ENCODE measurements at regions not wholly inside any gene's neighbourhood (a gene's known extent, or its start where the extent isn't known, plus 50 kb on each side); places are given as distances from the start of the nearest gene placed in this dataset.
"Not testable (repeated sequence)": the region's sequence is repeated elsewhere in the genome, so short reads cannot be mapped to it uniquely, and the experiment has no call there.

DNA sequence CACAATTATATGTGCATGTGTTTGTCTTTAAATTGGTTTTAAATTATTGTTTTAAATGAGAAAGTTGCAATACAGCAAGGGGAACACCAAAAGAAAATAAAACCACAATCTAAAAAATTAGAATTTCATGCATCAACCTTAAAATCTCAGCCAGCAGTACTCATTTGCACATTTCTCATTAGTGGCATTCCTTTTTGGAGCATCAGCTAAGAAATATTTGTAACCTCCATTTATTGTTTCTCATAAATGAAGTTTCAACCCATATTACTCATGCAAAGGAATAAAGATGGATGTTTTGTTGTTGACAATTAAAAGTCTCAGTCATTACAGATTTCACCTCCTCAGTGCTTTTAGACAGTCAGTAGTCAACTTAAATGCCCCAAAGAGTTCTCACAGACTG, 160.1 kb downstream of the TBX15 start:
- no peak for DNase-seq (ENCODE audit: low read depth)

DNA sequence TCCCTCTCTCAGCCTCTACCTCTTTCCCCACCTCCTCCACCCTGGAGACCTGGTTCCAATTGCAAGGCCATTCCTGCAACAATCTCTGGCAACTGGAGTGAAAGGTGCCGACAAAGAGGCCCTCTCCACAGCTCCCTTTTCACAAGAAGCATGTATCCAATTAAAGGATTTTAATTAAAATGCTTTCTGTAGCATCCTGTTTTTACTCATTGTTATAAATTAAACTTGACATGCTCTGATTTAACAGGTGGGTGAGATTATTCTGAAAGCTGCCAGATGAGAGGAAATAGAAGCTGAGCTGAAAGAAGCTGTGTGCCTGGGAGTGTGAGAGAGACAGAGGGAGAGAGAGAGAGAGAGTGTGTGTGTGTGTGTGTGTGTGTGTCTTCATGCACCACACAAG, 160.5 kb downstream of the TBX15 start:
- DNase-seq (ENCODE audit: low read depth), result no peak

DNA sequence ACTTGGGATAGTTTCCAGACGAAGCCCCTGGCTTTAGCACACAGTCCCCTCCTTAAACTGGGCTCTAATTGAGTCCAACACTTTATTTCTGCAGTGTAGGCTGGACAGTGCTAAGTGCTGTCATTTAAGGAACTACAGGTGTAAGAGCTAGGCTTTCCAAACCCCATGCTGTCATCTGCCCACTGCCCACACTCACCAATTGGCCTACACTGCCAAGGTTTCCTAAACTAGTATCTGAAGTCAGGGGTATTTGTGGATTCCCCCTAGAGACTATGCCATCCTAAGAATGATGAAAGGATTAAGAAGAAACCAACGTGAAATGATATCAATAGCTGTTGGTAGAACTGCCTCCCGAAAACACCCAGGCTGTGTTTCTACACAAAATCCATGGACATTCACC, 160.9 kb downstream of the TBX15 start:
- no peak for DNase-seq (ENCODE audit: low read depth)

DNA sequence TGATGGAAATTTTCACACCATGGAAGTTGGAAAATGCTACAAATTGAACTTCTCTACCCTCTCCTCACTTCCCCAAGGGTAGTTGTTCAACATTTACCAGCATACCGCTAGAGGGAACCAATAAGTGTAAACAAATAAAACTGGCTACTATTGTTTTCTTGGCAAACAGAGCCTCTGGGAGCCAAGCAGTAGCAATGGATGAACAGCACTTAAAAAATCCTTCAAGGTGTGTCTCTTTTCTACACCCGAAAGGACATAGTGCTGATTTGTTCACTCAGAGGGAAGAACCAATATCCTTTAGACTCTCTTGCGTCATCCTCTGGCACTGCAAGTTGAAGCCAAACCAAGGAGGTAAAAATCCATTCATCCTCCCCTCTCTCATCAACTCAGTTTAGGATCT, 161.5 kb downstream of the TBX15 start:
- DNase-seq (ENCODE audit: low read depth), result peak; percentile 10

DNA sequence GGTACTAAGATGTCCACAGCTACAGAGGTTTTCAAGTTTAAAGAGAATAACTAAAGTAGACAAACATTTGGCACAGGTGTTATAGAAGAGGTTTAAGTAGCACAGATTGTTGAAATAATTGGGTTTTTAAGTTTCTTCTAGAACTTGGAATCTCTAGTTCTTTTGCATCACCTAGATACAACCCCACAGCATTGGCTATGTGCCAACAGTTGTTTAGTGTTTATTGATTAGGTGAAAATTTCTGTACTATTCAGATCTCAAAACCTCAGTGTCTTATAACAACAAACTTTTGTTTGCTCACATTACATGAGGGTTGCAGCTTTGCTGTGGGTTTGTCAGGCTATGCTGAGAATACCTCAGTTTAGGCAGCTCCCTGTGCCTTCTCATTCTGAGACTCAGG, 162.5 kb downstream of the TBX15 start:
- DNase-seq (ENCODE audit: low read depth), result no peak

DNA sequence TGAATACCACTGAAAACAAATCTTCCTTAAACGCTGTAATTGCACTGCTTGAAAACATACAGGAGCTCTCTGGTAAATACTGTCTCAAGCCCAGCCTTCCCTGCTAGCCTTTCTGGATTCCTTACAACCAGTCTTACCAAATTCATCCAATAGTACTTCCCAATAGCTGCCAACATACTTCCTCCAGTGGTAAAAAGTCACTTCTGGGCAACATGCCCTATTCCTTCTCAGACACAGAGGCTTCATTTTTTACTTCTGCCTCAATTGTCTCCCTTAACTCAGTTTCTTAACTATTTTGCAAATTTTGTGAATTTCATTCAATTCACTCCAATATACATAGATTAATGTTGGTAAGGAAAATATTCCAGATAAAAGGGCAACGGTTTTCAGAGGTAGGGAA, 166.3 kb downstream of the TBX15 start:
- no peak for DNase-seq (ENCODE audit: low read depth)

DNA sequence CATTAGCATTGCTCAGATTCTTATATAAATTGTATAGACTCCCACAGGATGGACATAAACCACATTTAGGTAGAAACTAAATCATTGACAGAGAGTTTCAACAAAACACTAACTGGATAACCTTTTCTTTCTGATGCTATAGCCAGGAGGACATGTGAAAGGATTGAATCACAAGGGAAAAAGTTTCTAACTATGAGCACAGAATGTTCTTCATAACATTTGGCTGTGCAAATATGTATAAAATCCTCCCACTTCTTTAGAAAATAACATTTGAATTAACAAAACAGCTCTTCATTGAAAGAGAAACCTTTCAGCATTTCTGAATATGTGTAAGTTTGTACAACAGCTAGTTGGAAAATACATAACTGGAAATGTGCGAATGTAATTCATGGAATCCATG, 167.3 kb downstream of the TBX15 start:
- no peak for DNase-seq (ENCODE audit: low read depth)

DNA sequence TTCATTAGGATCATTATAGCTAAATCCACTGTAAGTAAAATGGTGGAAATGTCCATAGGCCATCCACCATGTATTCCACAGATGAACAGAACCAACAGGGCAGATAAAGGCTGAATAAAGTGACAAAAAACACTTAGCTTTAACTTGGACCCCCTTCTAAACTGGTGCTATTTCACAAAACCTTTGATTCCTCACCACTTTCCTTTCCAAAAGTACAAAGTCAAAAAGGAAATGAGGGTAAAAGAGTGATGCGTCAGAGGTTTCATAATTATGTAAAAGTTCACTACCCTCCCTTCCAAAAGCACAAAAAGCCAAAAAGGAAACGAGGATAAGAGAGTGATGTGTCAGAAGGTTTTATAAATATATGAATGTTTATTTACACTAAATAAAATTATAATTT, 172.2 kb downstream of the TBX15 start:
- DNase-seq (ENCODE audit: low read depth), result no peak

DNA sequence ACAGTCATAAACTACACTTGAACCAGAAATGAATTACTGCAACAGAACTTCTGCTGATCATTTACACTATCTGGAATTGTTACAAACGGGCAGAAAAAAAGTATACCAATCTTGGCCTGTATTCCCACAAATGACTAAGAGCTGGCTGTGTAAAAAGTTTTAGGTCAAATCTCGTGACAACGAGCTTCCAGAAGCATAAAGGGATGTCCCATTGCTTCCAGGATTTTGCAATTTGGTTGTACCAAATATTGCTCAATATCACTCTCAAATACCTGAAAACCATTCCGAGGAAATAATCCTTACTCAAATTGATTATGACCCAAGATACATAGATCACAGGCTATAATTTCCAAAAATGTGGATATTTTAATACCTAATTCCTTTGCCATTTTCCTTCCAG, 175.6 kb downstream of the TBX15 start:
- no peak for DNase-seq (ENCODE audit: low read depth)

DNA sequence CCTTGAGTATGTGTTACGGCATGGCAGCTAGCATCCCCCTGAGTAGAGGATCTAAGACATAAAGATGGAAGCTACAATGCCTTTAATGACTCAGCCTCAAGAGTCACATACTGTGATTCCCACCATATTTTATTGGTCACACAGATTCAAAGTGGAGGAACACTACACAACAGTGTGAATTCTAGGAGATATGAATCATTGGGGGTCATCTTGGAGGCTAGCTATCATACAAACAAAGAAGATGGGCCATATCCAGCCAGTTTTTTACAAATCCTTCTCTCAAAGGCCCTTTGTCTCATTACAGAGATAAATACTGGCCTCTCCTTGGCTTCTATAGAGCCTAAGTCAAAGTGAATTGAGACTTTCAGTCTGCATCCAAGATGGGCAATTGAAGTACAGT, 177.0 kb downstream of the TBX15 start:
- DNase-seq (ENCODE audit: low read depth), result no peak

DNA sequence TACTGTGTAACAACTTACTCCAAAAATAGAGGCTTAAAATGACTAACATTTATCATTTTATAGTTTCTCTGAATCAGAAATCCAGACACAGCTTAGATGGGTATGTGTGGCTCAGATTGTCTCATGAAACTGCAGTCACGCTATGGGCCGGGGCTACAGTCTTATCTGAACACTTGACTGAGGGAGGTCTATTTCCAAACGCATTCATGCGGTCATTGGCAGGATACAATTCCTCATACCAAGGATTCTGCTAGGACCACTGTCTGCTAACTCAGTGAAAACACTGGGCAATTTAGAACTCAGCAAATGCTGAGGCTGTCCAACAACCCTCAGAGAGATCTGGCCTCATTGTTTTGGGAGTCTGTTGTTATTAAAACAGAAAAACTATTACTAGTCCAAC, 178.6 kb downstream of the TBX15 start:
- DNase-seq (ENCODE audit: low read depth), result no peak

DNA sequence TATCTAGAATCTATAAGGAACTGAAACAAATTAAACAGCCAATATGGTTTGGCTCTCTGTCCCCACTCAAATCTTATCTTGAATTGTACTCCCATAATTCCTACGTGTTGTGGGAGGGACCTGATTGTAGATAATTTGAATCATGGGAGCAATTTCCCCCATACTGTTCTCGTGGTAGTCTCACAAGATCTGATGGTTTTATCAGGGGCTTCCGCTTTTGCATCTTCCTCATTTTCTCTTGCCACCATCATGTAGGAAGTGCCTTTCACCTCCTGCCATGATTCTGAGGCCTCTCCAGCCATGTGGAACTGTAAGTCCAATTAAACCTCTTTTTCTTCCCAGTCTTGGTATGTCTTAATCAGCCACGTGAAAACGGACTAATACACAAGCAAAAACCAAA, 185.0 kb downstream of the TBX15 start:
- not testable (repeated sequence) for DNase-seq (ENCODE audit: low read depth)

DNA sequence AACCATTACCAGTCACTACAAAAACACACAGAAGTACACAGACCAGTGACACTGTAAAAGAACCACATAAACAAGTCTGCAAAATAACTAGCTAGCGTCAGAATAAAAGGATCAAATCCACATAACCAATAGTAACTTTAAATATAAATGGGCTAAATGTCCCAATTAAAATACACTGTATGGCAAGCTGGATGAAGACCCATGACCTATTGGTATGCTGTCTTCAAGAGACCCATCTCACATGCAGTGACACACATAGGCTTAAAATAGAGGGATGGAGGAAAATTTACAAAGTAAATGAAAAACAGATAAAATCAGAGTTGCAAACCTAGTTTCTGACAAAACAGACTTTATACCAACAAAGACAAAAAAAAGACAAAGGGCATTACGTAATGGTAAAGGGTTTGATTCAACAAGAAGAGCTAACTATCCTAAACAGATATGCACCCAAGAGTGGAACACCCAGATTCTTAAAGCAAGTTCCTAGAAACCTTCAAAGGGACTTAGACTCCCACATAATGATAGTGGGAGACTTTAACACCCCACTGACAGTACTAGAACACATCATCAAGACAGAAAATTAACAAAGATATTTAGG, 196.9 kb downstream of the TBX15 start:
- no peak for DNase-seq (ENCODE audit: low read depth)

DNA sequence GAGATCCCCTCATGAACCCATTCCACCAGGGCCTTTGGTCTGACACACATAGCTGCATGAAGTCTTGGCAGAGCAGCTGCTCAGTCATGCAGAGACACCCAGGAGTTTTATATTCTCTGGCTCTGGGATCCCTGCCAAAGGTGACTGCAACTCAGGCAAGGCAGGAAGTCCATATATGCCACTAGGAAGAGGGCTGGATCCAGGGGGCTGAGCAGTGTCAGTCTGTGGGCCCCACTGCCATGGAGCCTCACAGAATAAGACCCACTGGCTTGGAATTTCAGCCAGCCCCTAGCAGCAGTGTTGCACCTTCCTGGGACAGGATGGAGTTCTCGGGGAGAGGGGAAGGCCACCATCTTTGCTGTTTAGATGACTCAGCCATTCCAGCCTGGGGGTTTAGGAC, 199.7 kb downstream of the TBX15 start:
- DNase-seq (ENCODE audit: low read depth), result peak; percentile 13

DNA sequence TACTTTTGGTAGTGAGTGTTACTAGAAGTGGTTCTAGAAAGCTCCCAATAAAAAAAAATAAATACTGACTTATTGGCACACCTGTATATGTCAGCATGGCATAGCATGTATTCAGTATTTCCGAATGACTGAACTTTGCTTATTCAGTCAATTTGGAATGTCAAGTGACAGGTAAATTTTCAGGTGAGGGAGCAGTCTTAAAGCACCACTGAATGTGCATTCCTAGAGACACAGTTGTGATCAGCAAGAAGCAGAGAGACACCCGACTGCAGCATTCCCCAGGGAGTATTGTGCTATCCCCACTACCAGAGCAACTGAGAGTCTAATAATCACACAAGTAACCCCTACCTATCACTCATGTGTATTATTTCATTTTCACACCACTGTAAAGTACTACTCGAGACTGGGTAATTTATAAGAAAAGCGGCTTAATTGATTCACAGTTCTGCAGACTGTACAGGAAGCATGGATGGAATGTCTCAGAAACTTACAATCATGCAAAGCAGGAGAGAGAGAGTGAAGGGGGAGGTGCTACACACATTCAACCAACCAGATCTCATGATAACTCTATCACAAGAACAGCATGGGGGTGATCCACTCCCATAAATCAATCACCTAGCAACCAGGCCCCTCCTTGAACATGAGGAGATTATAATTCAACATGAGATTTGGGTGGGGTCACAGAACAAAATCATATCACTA, 201.5 kb downstream of the TBX15 start:
- no peak for DNase-seq (ENCODE audit: low read depth)

DNA sequence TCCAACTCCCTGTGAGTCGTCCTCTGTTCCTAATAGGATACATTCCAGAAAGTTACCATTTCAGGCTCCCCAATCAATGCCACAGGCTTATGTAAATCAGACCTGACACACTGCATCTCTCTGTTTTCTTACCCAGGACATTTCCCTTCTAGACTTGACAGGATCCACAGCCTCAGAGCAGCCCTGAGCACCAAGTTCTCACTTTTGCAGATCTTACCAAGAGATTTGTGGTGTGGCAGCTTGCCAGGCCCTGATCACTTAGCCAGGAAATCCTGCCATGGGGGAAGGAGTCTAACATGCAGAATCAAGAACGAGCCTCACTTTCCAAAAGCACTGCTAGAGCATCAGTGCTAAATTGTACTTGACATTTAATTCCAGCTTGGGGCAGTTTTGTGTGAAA, 202.9 kb downstream of the TBX15 start:
- no peak for DNase-seq (ENCODE audit: low read depth)

DNA sequence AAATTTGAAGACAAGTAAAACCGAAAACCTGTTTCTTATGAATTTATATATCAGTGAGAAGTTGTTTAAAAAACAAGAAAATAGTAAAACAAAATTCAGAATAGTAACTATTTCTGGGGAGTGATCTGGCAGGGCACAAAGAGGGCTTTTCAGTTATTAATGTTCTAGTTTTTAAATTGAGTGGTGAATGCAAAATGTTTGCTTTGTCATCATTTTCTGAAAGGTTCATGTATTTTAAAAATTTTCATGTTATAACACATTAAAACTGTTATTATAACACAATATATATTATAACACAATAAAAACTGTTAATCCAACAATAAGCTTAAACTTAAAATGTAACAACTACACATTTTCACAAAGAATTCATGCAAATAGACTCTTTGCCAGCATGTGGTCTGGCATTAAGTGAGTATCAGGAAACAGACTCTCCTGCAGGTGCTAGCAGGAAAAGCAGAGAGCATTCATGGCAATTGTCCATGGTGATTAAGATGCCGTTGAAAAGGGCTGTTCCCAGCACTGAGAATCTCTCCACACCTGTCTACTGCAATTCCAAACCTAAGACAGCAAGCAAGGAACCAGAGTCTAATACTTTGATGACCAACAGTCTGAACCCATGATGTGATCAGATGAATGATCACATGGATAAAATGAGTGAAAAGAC, 204.9 kb downstream of the TBX15 start:
- DNase-seq (ENCODE audit: low read depth), result no peak

DNA sequence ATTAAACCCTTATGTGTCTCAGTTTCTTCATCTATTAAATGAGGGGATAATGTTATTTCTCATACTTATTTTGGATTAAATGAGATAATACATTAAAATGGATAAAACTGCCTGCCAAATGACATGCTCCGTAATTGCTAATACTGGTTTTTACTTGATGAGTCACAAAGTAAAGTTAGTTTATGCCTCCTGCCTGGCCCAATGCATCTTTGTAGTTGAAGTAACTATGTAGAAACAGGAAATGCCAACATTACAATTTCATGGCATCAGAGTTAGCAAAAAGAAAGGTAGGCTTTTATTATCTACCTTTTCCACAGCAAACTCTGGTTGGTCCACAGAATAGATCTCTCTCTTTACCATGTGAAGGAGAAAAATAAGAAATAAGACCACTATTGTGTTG, 214.5 kb downstream of the TBX15 start:
- DNase-seq (ENCODE audit: low read depth), result peak; percentile 2

DNA sequence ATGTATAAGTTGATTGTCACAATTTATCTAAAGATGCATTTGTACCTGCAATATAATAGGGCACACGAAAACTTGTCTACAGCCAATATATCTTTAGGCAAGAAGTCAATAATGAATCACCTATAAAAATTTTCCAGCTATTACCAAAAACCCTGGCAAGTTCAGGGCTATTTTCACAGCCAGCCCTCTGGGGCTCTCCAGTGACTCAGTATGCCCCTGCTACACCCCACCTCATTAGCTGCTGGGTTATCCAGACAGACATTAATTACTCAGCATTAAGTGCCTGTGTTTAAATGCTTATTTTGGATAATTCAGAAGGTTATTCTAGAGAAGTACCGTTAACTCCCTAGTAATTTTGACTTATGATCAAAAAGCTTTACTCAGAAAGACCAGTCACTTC, 220.2 kb downstream of the TBX15 start:
- no peak for DNase-seq (ENCODE audit: low read depth)

DNA sequence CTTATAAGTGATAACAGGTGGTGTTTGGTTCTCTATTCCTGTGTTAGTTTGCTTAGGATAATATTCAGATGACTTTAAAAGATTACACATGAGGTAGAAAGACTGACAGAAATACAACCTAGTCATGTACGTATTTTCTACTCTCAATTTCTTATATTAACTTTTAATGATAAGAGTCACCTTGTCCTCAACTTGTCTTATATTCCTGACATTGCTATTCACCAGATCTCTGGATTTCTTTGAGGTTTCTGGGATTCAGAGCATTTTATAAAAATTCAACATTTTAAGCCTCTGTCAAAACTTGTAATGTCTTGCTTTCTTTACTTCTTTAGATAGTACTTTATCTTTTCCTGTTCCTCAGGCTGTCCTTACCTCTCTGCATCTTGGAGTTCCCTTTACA, 234.2 kb downstream of the TBX15 start:
- DNase-seq (ENCODE audit: low read depth), result no peak

DNA sequence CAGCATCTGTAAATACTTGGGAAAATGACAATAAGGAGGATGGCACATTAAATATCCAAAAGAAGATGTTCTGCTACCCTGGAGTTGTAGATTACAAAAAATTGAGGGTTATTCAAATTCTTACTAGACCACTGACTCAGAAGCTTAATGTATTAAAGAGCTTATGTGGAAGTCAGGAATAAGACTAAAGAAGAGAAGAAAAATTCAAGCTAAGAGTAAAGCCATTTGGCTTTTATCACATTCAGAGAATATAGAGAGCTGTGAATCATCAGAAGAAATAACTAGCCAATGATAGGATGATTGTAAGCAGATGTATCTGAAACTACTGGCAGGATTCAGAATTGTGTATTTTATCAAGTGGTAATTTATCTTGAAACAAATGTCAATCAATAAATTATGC, 237.0 kb downstream of the TBX15 start:
- no peak for DNase-seq (ENCODE audit: low read depth)

DNA sequence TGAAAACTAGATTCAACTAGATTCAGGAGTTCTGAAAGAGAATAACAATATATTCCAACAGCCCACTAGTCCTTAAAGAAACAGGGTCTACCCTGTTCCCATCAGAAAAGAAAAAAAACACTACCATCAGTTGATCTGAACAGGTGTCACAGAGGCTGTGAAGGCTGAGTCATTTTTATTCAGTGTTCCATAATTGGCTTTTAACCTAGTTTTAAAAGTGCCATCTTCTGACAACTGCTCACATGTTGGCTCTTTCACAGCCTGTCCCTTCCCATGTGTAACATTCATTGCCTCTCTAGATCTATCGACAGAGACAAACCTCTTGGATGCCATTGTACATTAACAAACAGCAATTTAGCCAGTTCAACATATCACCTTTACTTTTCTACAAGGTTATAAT, 243.7 kb downstream of the TBX15 start:
- no peak for DNase-seq (ENCODE audit: low read depth)

DNA sequence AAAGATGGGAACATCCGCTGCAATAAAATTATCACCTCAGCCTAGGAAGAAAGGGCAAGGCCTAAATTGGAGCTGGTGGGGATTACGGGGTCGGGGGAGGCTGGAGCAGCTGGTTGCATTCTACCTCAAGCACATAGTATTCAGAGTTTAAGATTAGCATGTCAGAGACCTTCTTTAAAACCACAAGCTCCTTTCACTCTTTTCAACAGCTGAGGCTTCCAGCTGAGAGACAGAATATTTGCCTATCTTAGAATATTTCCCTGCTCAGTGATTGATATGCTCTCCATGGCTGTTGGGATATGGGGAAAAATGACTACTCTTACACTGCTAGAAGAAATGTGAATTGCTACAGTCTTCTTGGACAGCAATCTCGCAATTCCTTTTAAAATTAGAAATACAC, 248.6 kb downstream of the TBX15 start:
- DNase-seq (ENCODE audit: low read depth), result no peak

DNA sequence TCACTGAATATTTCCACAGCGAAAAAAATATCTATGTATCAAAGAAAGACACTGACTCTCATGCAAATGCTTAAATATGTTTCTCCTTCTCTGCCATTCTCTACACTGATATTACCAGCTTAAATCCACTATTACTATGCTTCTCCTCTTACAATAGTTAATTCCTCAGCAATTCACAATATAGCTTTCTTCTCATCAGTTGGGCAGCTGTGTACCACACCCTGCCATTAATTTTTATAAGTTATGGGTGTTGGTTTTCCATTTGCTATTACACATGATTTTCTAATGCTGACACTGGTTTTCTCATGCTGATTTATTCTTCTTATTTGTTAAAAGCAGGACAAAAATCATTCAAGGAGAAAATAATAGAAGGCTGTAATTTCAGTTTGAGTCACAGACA, 251.8 kb downstream of the TBX15 start:
- DNase-seq (ENCODE audit: low read depth), result no peak

All from ELR (cell line).